Activated CD8-positive, alpha-beta T cell treated with anti-CD3 and anti-CD28 coated beads for 36 hours (primary cell): ENCODE measurements at regions not wholly inside any gene's neighbourhood (a gene's known extent, or its start where the extent isn't known, plus 50 kb on each side); places are given as distances from the start of the nearest gene placed in this dataset.

Experiments used
- ATAC-seq: fragments of 200-7000 bp; cut with Tn5 transposase; one replicate; pipeline ENCODE4 v1.10.0; 2021; ENCODE audit warnings: mild to moderate bottlenecking, moderate library complexity
- CTCF ChIA-PET: fragments of 350-600 bp; sonication (Branson Sonifier 250); formaldehyde crosslinking; loops from one replicate; lab custom pipeline; 2021; ENCODE audit warnings: antibody characterized with exemption; lab: Charles Lee
- POLR2A ChIA-PET: fragments of 350-600 bp; sonication (Branson Sonifier 250); formaldehyde crosslinking; loops from one replicate; lab custom pipeline; 2021; ENCODE audit warnings: antibody characterized with exemption; lab: Charles Lee
- DNase-seq: peaks from one replicate; pipeline ENCODE4 v3.0.0-alpha.2; 2020
- H3K27ac Mint-ChIP-seq: one replicate; pipeline ENCODE4 v1.8.0; 2021; ENCODE audit warnings: mild to moderate bottlenecking, mixed read lengths
- H3K27me3 Mint-ChIP-seq: one replicate; pipeline ENCODE4 v1.8.0; 2021; ENCODE audit warnings: mixed read lengths
- H3K36me3 Mint-ChIP-seq: one replicate; pipeline ENCODE4 v1.8.0; 2021; ENCODE audit warnings: low read depth, mixed read lengths
- H3K4me1 Mint-ChIP-seq: one replicate; pipeline ENCODE4 v1.8.0; 2021; ENCODE audit warnings: low read depth, mixed read lengths
- H3K4me3 Mint-ChIP-seq: one replicate; pipeline ENCODE4 v1.8.0; 2021; ENCODE audit warnings: mild to moderate bottlenecking, moderate library complexity, mixed read lengths
- H3K9me3 Mint-ChIP-seq: one replicate; pipeline ENCODE4 v1.8.0; 2021; ENCODE audit warnings: mixed read lengths
- intact Hi-C: fragments of 100-400 bp; cut with micrococcal nuclease; formaldehyde crosslinking; loops from one replicate; pipeline ENCODE4 v1.10.0; 2022
- TF ChIP-seq, protein P1 (sequence below): fragments of 200-600 bp; IDR thresholded peaks from one replicate; pipeline ENCODE4 v1.8.0; 2022; ENCODE audit warnings: antibody characterized with exemption, mild to moderate bottlenecking

DNA sequence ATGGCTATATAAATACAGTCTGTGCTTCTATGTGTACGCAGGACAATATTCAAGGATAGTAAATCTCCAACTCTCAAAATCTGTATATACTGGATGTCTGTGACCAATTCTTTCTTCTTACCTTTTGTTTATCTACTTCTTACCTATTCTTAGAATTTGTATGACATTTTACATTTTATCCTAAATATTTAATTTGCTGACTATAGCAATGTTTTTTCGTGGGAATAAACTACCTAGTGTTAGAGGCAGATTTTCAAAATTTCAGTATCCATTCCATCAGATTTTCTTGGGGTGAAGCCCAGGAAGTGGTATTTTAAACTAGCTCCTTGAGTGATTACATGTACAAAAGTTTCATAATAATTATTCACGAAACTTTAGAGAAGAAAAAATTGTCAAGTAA is 334.5 kb upstream of the BCHE start:
- CTCF ChIA-PET: no interaction called here
- no peaks in the 10 kb centered on the region for H3K4me1 Mint-ChIP-seq
- intact Hi-C loops: no loop called here
- no peaks in the 10 kb centered on the region for H3K27me3 Mint-ChIP-seq
- H3K4me3 Mint-ChIP-seq: no peak overlapping the region
- POLR2A ChIA-PET: no interaction called here
- DNase-seq (no peak), ATAC-seq (no peak)
- no peaks in the 10 kb centered on the region for H3K36me3 Mint-ChIP-seq
- H3K27ac Mint-ChIP-seq: no peak overlapping the region
- TF ChIP-seq, protein P1, sequence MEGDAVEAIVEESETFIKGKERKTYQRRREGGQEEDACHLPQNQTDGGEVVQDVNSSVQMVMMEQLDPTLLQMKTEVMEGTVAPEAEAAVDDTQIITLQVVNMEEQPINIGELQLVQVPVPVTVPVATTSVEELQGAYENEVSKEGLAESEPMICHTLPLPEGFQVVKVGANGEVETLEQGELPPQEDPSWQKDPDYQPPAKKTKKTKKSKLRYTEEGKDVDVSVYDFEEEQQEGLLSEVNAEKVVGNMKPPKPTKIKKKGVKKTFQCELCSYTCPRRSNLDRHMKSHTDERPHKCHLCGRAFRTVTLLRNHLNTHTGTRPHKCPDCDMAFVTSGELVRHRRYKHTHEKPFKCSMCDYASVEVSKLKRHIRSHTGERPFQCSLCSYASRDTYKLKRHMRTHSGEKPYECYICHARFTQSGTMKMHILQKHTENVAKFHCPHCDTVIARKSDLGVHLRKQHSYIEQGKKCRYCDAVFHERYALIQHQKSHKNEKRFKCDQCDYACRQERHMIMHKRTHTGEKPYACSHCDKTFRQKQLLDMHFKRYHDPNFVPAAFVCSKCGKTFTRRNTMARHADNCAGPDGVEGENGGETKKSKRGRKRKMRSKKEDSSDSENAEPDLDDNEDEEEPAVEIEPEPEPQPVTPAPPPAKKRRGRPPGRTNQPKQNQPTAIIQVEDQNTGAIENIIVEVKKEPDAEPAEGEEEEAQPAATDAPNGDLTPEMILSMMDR: no peak
- H3K9me3 Mint-ChIP-seq: peaks cover 11% of the 10 kb centered on the region

DNA sequence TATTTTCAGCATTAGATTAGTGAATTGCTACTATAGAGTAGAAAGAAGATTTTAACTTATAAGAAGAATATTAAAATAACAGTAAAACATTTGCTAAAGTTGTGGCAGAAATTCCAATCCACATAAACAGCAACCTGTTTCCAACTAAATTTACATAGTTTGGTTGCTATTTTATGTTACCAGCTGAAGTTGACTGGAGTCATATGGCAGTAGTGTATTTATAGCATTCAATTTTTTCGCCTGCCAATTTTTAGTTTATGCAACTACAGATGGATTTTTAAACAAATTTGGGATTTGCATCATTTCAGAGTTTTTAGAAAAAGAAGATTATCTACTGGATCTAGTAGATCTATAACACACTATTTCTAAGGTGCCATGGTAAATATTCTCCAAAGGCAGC is 332.5 kb upstream of the BCHE start:
- POLR2A ChIA-PET: no interaction called here

DNA sequence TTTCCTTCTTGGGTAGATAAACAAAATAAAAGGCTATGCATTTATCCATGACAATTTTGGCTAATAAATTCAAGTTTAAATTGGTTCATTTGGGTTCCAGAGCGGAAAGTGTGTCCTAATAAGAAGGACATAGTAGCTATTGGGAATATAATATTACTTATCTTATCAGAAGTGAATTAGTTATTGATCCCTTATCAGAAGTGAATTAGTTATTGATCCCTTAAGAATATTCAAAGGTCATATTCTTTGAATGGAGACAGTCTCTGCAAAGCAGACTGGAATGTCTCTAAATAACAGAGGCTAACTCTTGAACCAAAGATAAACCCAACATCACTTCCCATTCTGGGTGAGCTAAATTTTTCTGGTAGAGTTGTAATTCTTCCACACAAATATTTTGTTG is 290.7 kb upstream of the BCHE start:
- no peaks in the 10 kb centered on the region for H3K36me3 Mint-ChIP-seq
- intact Hi-C loops: no loop called here
- ChIA-PET CTCF (no interaction called here), POLR2A (no interaction called here)
- H3K4me1 Mint-ChIP-seq: no peaks in the 10 kb centered on the region
- peaks cover 19% of the 10 kb centered on the region for H3K9me3 Mint-ChIP-seq
- DNase-seq (no peak), ATAC-seq (no peak)
- no peak overlapping the region for H3K27ac Mint-ChIP-seq
- TF ChIP-seq, protein P1: no peak
- H3K4me3 Mint-ChIP-seq: no peak overlapping the region
- H3K27me3 Mint-ChIP-seq: no peaks in the 10 kb centered on the region

More for the DNA sequence above, 332.5 kb upstream of the BCHE start:
- ATAC-seq (no peak), DNase-seq (no peak)
- H3K36me3 Mint-ChIP-seq: no peaks in the 10 kb centered on the region
- H3K4me1 Mint-ChIP-seq: no peaks in the 10 kb centered on the region
- TF ChIP-seq, protein P1: no peak
- H3K27me3 Mint-ChIP-seq: no peaks in the 10 kb centered on the region
- H3K4me3 Mint-ChIP-seq: no peak overlapping the region
- CTCF ChIA-PET: no interaction called here
- H3K9me3 Mint-ChIP-seq: peaks cover 11% of the 10 kb centered on the region
- intact Hi-C loops: no loop called here
- H3K27ac Mint-ChIP-seq: no peak overlapping the region

DNA sequence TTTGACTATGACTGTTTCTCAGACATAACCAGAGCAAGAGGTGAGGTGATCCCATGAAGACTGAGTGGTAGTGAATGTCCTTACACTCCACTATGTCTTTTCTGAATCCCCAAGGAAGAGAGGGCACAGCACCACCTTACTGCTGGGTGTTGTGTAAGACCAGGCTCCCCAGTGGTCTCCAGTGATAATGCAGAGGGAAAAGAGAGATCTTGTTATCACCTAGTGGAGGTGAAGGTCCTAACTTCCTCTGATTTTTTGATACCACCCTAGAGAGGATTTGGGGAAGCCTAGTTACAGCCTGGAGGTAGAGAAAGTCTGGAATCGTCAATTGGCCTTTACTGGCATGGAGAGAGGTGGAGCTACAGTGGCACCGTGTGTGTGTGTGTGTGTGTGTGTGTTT is 288.0 kb upstream of the BCHE start:
- Mint-ChIP-seq H3K9me3 (peaks cover 13% of the 10 kb centered on the region), H3K4me3 (no peak overlapping the region), H3K27ac (no peak overlapping the region), H3K36me3 (no peaks in the 10 kb centered on the region), H3K27me3 (no peaks in the 10 kb centered on the region), H3K4me1 (no peaks in the 10 kb centered on the region)
- no peak for DNase-seq
- POLR2A ChIA-PET: no interaction called here
- CTCF ChIA-PET: no interaction called here
- intact Hi-C loops: no loop called here
- TF ChIP-seq, protein P1: no peak
- no peak for ATAC-seq

DNA sequence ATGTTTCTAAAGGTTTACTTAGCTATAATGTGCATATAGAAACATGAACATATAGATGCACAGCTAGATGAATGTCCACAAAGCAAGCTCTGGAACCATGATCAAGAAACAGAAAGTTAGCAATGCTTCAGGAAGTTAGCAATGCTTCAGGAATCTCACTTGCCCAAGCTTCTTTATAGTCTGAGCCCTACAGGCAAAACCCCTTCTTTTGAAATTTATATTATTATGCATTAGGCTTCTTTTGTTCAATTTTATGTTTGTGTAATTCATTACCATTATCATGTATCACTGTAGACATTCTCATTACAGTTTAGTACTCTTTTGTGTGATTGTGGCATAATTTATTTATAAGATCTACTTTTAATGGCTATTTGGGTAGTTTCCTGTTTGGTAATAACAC is 286.4 kb upstream of the BCHE start:
- Mint-ChIP-seq H3K27ac (no peak overlapping the region), H3K27me3 (no peaks in the 10 kb centered on the region), H3K4me1 (no peaks in the 10 kb centered on the region), H3K9me3 (peaks cover 13% of the 10 kb centered on the region), H3K4me3 (no peak overlapping the region), H3K36me3 (no peaks in the 10 kb centered on the region)
- ChIA-PET CTCF (no interaction called here), POLR2A (no interaction called here)
- ATAC-seq (no peak), DNase-seq (no peak)
- TF ChIP-seq, protein P1: no peak
- intact Hi-C loops: no loop called here
